ENCODE measurements at regions not wholly inside any gene's neighbourhood (a gene's known extent, or its start where the extent isn't known, plus 50 kb on each side); places are given as distances from the start of the nearest gene placed in this dataset.

GRCh38 chr2:589281-590130, 87.7 kb downstream of the TMEM18 start:
- Histone ChIP-seq H3K27ac (no peak overlapping the region), H3K4me3 (no peak overlapping the region), H3K27me3 (replicated peaks in 1 of 7) (peaks cover 0 to 48% (median 0%) of the 10 kb centered on the region in 7 donors), H3K9me3 (no peaks in the 10 kb centered on the region), H3K4me1 (peaks cover 0 to 17% (median 10%) of the 10 kb centered on the region in 6 donors), H3K36me3 (no peaks in the 10 kb centered on the region)
- WGBS, 5 donors: 87 to 90% (median 88%) methylated on average over 10 of the region's 10 CpGs
- DNase-seq: no peak
- intact Hi-C loops (cut with DNase I; ENCODE audit: low total_unique reads): no loop called here
- TF ChIP-seq CTCF (IDR thresholded peaks at IDR 0.05 in 8 of 11, conservative IDR thresholded peaks at IDR 0.05 in 3 of 11): no peak
- no peak for TF ChIP-seq POLR2AphosphoS5 (IDR thresholded peaks at IDR 0.05)
- TF ChIP-seq POLR2A (IDR thresholded peaks at IDR 0.05): no peak

GRCh38 chr2:588074-588645, 89.0 kb downstream of the TMEM18 start:
- peaks cover 0 to 17% (median 10%) of the 10 kb centered on the region in 6 donors for H3K4me1 ChIP-seq

GRCh38 chr2:587087-587960, 89.9 kb downstream of the TMEM18 start:
- Histone ChIP-seq H3K9me3 (no peaks in the 10 kb centered on the region), H3K27me3 (replicated peaks in 1 of 7) (peaks cover 0 to 48% (median 0%) of the 10 kb centered on the region in 7 donors), H3K36me3 (no peaks in the 10 kb centered on the region), H3K4me3 (no peak overlapping the region), H3K4me1 (peaks cover 0 to 17% (median 10%) of the 10 kb centered on the region in 6 donors), H3K27ac (no peak overlapping the region)
- WGBS, 5 donors: 84 to 90% (median 88%) methylated on average over 16 to 18 of the region's 18 CpGs
- no peak for TF ChIP-seq CTCF (IDR thresholded peaks at IDR 0.05 in 8 of 11, conservative IDR thresholded peaks at IDR 0.05 in 3 of 11)
- no peak for TF ChIP-seq POLR2A (IDR thresholded peaks at IDR 0.05)
- TF ChIP-seq POLR2AphosphoS5 (IDR thresholded peaks at IDR 0.05): no peak
- no peak for DNase-seq
- intact Hi-C loops (cut with DNase I; ENCODE audit: low total_unique reads): no loop called here

More at GRCh38 chr2:588074-588645, 89.0 kb downstream of the TMEM18 start:
- no peak overlapping the region for H3K4me3 ChIP-seq
- WGBS, 5 donors: 82 to 94% (median 93%) methylated on average over 11 to 17 of the region's 17 CpGs
- TF ChIP-seq POLR2A (IDR thresholded peaks at IDR 0.05) (no peak), POLR2AphosphoS5 (IDR thresholded peaks at IDR 0.05) (no peak), CTCF (IDR thresholded peaks at IDR 0.05 in 8 of 11, conservative IDR thresholded peaks at IDR 0.05 in 3 of 11) (no peak)
- H3K36me3 ChIP-seq: no peaks in the 10 kb centered on the region
- intact Hi-C loops (cut with DNase I; ENCODE audit: low total_unique reads): no loop called here
- no peak overlapping the region for H3K27ac ChIP-seq
- no peaks in the 10 kb centered on the region for H3K9me3 ChIP-seq
- H3K27me3 ChIP-seq (replicated peaks in 1 of 7): peaks cover 0 to 48% (median 0%) of the 10 kb centered on the region in 7 donors
- no peak for DNase-seq

Data from spleen (tissue), 11 donors.